Astrocyte (in vitro differentiated cells and primary cell): ENCODE measurements at regions not wholly inside any gene's neighbourhood (a gene's known extent, or its start where the extent isn't known, plus 50 kb on each side); places are given as distances from the start of the nearest gene placed in this dataset.

Experiments used
- CTCF ChIP-seq: IDR thresholded peaks from 2 replicates; pipeline ENCODE4 v1.5.1; 2011; ENCODE audit warnings: low read depth, mild to moderate bottlenecking, inconsistent platforms, low read length, moderate library complexity; ENCODE audit not compliant: insufficient read depth
- EZH2 ChIP-seq: IDR thresholded peaks from 2 replicates; pipeline ENCODE4 v1.6.1; 2012; ENCODE audit warnings: mild to moderate bottlenecking, low read length, inconsistent platforms; ENCODE audit not compliant: insufficient read depth

GRCh38 chr2:64831134-64831976, 157.8 kb upstream of the SLC1A4 start:
- TF ChIP-seq CTCF (peak; percentile 75), EZH2 (no peak)
